SK-N-SH (cell line): ENCODE measurements at regions not wholly inside any gene's neighbourhood (a gene's known extent, or its start where the extent isn't known, plus 50 kb on each side); places are given as distances from the start of the nearest gene placed in this dataset.

Source experiments
- CTCF ChIA-PET: fragments of 300-600, 350-600 bp; formaldehyde crosslinking; extraction: SDS; loops from one replicate; lab custom pipeline; 2021; lab: Yijun Ruan, JAX
- POLR2A ChIA-PET: fragments of 350-600 bp; sonication (Branson Sonifier 250); formaldehyde crosslinking; extraction: SDS; loops from one replicate; lab custom pipeline; 2020; ENCODE audit warnings: antibody characterized with exemption, inconsistent platforms; lab: Yijun Ruan, JAX
- DNase-seq: peaks from one replicate; pipeline ENCODE4 v3.0.0; 2012
- H2AFZ ChIP-seq: fragments of 200-600 bp; sonication (generic); 2 replicates; pipeline ENCODE4 v1.8.1; 2016; ENCODE audit warnings: antibody characterized with exemption, mild to moderate bottlenecking, low read depth
- H3F3A ChIP-seq: fragments of 200-600 bp; sonication (generic); replicated peaks from 2 replicates; pipeline ENCODE3; 2016; ENCODE audit warnings: antibody characterized with exemption, mild to moderate bottlenecking; ENCODE audit not compliant: insufficient read depth
- H3K27ac ChIP-seq, 2 experiments: fragments of 200-500 bp in 1 of 2; fragments of 200-600 bp in 1 of 2; sonication (Bioruptor generic) in 1 of 2; sonication (generic), shearing (Covaris generic) in 1 of 2; 2 replicates each; pipeline versions ENCODE4 v1.5.1 to v1.6.1; 2014 to 2016; ENCODE audit warnings: low read depth in 2 of 2, inconsistent platforms in 1 of 2, low read length in 1 of 2, mild to moderate bottlenecking in 1 of 2, mixed read lengths in 1 of 2
- H3K27me3 ChIP-seq: fragments of 200-600 bp; sonication (generic), shearing (Covaris generic); 2 replicates; pipeline ENCODE4 v1.6.1; 2016; ENCODE audit warnings: mixed run types; ENCODE audit not compliant: insufficient read depth
- H3K36me3 ChIP-seq, 2 experiments: fragments of 200-500 bp in 1 of 2; fragments of 200-600 bp in 1 of 2; sonication (Bioruptor generic) in 1 of 2; sonication (generic) in 1 of 2; replicated peaks in 1 of 2; 2 replicates each; pipeline versions ENCODE3 to v1.5.1; 2014 to 2016; ENCODE audit warnings: low read length in 1 of 2, mild to moderate bottlenecking in 1 of 2; ENCODE audit not compliant: insufficient read depth in 2 of 2, control insufficient read depth in 1 of 2
- H3K4me1 ChIP-seq, 2 experiments: fragments of 200-500 bp in 1 of 2; fragments of 200-600 bp in 1 of 2; sonication (Bioruptor generic) in 1 of 2; sonication (generic), shearing (Covaris generic) in 1 of 2; 2 replicates each; pipeline versions ENCODE4 v1.5.1 to v1.6.1; 2014 to 2016; ENCODE audit warnings: low read depth in 1 of 2, low read length in 1 of 2, mixed run types in 1 of 2; ENCODE audit not compliant: insufficient read depth in 2 of 2, control insufficient read depth in 1 of 2
- H3K4me2 ChIP-seq: fragments of 200-600 bp; sonication (generic), shearing (Covaris generic); 2 replicates; pipeline ENCODE4 v1.6.1; 2017; ENCODE audit warnings: mixed run types
- H3K4me3 ChIP-seq, 2 experiments: fragments of 200-500 bp in 1 of 2; fragments of 200-600 bp in 1 of 2; sonication (Bioruptor generic) in 1 of 2; sonication (generic), shearing (Covaris generic) in 1 of 2; 2 replicates each; pipeline versions ENCODE4 v1.5.1 to v1.8.1; 2014 to 2016; ENCODE audit warnings: low read depth in 2 of 2, inconsistent platforms in 1 of 2, low read length in 1 of 2, mild to moderate bottlenecking in 1 of 2, mixed read lengths in 1 of 2, moderate library complexity in 1 of 2
- H3K79me2 ChIP-seq: fragments of 200-600 bp; sonication (generic); 2 replicates; pipeline ENCODE4 v1.8.1; 2017; ENCODE audit warnings: mild to moderate bottlenecking; ENCODE audit not compliant: insufficient read depth
- H3K9ac ChIP-seq: fragments of 200-600 bp; sonication (generic); 2 replicates; pipeline ENCODE4 v1.6.1; 2017; ENCODE audit warnings: mixed run types
- H3K9me2 ChIP-seq: fragments of 200-600 bp; sonication (generic); 2 replicates; pipeline ENCODE4 v1.6.1; 2017; ENCODE audit warnings: mixed run types
- H3K9me3 ChIP-seq: fragments of 200-600 bp; sonication (generic); 2 replicates; pipeline ENCODE4 v1.6.1; 2017; ENCODE audit warnings: mixed run types, mild to moderate bottlenecking, moderate library complexity
- H4K20me1 ChIP-seq: fragments of 200-600 bp; sonication (generic); 2 replicates; pipeline ENCODE4 v1.6.1; 2017; ENCODE audit warnings: mild to moderate bottlenecking, mixed run types; ENCODE audit not compliant: insufficient read depth
- CHD2 ChIP-seq: fragments of 150-350 bp; IDR thresholded peaks from 2 replicates; pipeline ENCODE4 v1.6.1; 2018; ENCODE audit warnings: low read length; ENCODE audit not compliant: partially characterized antibody
- CTCF ChIP-seq: fragments of 200-600 bp; sonication (generic); IDR thresholded peaks from 2 replicates; pipeline ENCODE4 v1.6.1; 2017; ENCODE audit warnings: antibody characterized with exemption, mild to moderate bottlenecking, moderate library complexity
- EP300 ChIP-seq, 2 experiments: IDR thresholded peaks; 2 replicates each; pipeline versions ENCODE4 v1.4.0 to v1.6.1; 2012; ENCODE audit warnings: borderline replicate concordance in 1 of 2, low read depth in 1 of 2, low read length in 1 of 2
- EZH2phosphoT487 ChIP-seq: fragments of 200-600 bp; sonication (generic); IDR thresholded peaks from 2 replicates; pipeline ENCODE4 v1.6.1; 2017; ENCODE audit warnings: low read depth, mixed run types, mild to moderate bottlenecking, antibody characterized with exemption, moderate library complexity, borderline replicate concordance
- FOSL2 ChIP-seq: IDR thresholded peaks from 2 replicates; pipeline ENCODE4 v1.4.0; 2012; ENCODE audit warnings: low read depth, mild to moderate bottlenecking, moderate library complexity, borderline replicate concordance
- FOXJ3 ChIP-seq: sonication (generic); formaldehyde crosslinking; IDR thresholded peaks from 2 replicates; pipeline ENCODE4 v1.5.1; 2020; ENCODE audit warnings: mild to moderate bottlenecking, missing genetic modification reagents
- GATA2 ChIP-seq: sonication (generic); formaldehyde crosslinking; IDR thresholded peaks from 2 replicates; pipeline ENCODE4 v1.5.0; 2020; ENCODE audit warnings: mild to moderate bottlenecking, missing genetic modification reagents
- JUND ChIP-seq: IDR thresholded peaks from 2 replicates; pipeline ENCODE4 v1.4.0; 2012
- MEF2A ChIP-seq: IDR thresholded peaks from 2 replicates; pipeline ENCODE4 v1.4.0; 2012; ENCODE audit warnings: low read depth, borderline replicate concordance
- MXI1 ChIP-seq: IDR thresholded peaks from 2 replicates; pipeline ENCODE4 v1.6.1; 2012; ENCODE audit warnings: mild to moderate bottlenecking, low read depth, low read length, improper control_type of control experiment
- NRF1 ChIP-seq: IDR thresholded peaks from 2 replicates; pipeline ENCODE4 v1.6.1; 2012; ENCODE audit warnings: low read depth, mild to moderate bottlenecking, low read length
- POLR2AphosphoS5 ChIP-seq: IDR thresholded peaks from 2 replicates; pipeline ENCODE4 v1.6.1; 2012; ENCODE audit warnings: low read depth, low read length
- RCOR1 ChIP-seq: fragments of 150-350 bp; IDR thresholded peaks from 2 replicates; pipeline ENCODE4 v1.6.1; 2017; ENCODE audit warnings: antibody characterized with exemption, low read length
- RXRA ChIP-seq: IDR thresholded peaks from 2 replicates; pipeline ENCODE4 v1.4.0; 2012; ENCODE audit warnings: low read depth, mild to moderate bottlenecking, borderline replicate concordance
- TCF12 ChIP-seq: IDR thresholded peaks from 2 replicates; pipeline ENCODE4 v1.4.0; 2012
- TEAD4 ChIP-seq: IDR thresholded peaks from 2 replicates; pipeline ENCODE4 v1.4.0; 2012; ENCODE audit warnings: mild to moderate bottlenecking, borderline replicate concordance; ENCODE audit not compliant: insufficient read depth
- ZBTB33 ChIP-seq: IDR thresholded peaks from 2 replicates; pipeline ENCODE4 v1.4.0; 2012; ENCODE audit warnings: low read depth, borderline replicate concordance
- WGBS: methylation state at CpG from one replicate; pipeline ENCODE4 v1.1.6; 2017; ENCODE audit warnings: low lambda C conversion rate; 5-methylcytosine and 5-hydroxymethylcytosine counted together

DNA sequence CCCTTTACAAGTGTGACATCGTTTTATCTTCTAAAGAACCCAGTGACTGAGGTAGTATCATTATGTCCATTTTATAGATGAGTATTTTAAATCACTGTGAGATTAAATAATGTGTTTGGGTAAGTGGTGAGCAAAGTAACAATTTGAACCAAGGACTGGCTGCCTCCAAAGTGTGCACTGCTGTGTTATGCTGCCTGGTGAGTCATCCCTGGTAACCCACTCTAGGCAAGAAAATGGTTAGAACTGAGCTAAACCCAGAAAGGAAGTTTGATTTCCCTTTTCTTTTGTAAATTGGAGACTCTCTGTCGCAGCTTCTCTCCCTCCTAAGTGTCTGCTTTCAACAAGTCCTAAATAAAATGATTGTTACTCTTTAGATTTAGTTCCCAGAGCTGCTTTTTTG lies 342.8 kb upstream of the KAZN start:
- 4% methylated on average over 2 of the region's 2 CpGs for WGBS
- H3K79me2 ChIP-seq: no peaks in the 10 kb centered on the region
- CTCF ChIA-PET: no interaction called here
- H3K4me3 ChIP-seq: no peak overlapping the region
- no peak for DNase-seq
- H3K9ac ChIP-seq: no peak overlapping the region
- no peaks in the 10 kb centered on the region for H3F3A ChIP-seq
- no peaks in the 10 kb centered on the region for H3K36me3 ChIP-seq
- no peak overlapping the region for H3K4me2 ChIP-seq
- POLR2A ChIA-PET: no interaction called here
- no peak overlapping the region for H3K27ac ChIP-seq
- no peaks in the 10 kb centered on the region for H3K27me3 ChIP-seq
- no peaks in the 10 kb centered on the region for H3K9me3 ChIP-seq
- H2AFZ ChIP-seq: no peak overlapping the region
- TF ChIP-seq EP300 (IDR thresholded peaks at IDR 0.05; ENCODE audit: borderline replicate concordance in 1 of 2, low read depth in 1 of 2, low read length in 1 of 2) (no peak), FOSL2 (no peak), GATA2 (no peak), MXI1 (no peak), JUND (no peak), TCF12 (no peak), POLR2AphosphoS5 (no peak), FOXJ3 (no peak), CHD2 (no peak)
- no peaks in the 10 kb centered on the region for H3K9me2 ChIP-seq
- H3K4me1 ChIP-seq: no peaks in the 10 kb centered on the region
- H4K20me1 ChIP-seq: no peaks in the 10 kb centered on the region

DNA sequence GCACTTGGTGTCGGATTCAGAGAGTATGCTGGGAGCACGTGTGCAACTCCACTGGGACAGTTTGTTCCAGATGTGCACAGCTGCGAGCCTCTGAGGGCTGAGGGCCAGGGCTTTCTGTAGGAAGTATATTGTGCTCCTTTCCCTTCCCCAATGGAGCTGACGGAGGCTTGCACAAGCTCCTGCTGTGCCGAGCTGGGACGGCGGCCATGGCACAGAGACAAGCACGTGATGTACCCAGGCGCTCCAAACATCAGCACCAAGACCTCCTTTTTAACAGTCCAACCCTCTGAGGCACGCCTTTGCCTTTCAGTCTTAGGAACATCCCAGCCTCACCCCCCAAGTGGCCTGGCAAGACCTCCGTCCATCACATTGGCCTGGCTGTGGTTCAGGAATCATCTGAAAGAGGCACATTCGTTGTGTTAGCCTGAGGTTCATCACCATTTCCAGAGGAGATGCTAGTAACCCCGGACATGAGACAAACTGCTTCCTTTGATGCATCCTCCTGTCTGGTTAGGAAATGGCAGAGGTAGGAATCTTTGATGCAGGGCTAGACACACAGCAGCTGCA lies 339.2 kb upstream of the KAZN start:
- 22% methylated on average over 10 of the region's 13 CpGs for WGBS
- Histone ChIP-seq H3K9ac (no peak overlapping the region), H2AFZ (no peak overlapping the region), H3K4me1 (peaks cover 0 to 8% of the 10 kb centered on the region in 2 experiments; a peak in 3 of 4 replicates), H3K27me3 (no peaks in the 10 kb centered on the region), H3K9me2 (no peaks in the 10 kb centered on the region), H3K27ac (no peak overlapping the region), H3K4me2 (no peak overlapping the region), H3K9me3 (no peaks in the 10 kb centered on the region), H3K4me3 (no peak overlapping the region), H3K36me3 (no peaks in the 10 kb centered on the region), H3F3A (no peaks in the 10 kb centered on the region), H4K20me1 (no peaks in the 10 kb centered on the region), H3K79me2 (no peaks in the 10 kb centered on the region)
- CTCF ChIA-PET: no interaction called here
- POLR2A ChIA-PET: no interaction called here
- TF ChIP-seq RXRA (no peak), NRF1 (no peak), EZH2phosphoT487 (no peak), CTCF (no peak), GATA2 (no peak), RCOR1 (no peak), TEAD4 (no peak), MEF2A (no peak), ZBTB33 (no peak)
- no peak for DNase-seq
